ENCODE measurements at regions not wholly inside any gene's neighbourhood (a gene's known extent, or its start where the extent isn't known, plus 50 kb on each side); places are given as distances from the start of the nearest gene placed in this dataset.

GRCh38 chr17:55668312-55668920, 54.2 kb downstream of the TMEM100 start:
- Histone ChIP-seq H3K27ac (ENCODE audit: low read depth, low read length) (no peak overlapping the region), H3K9me3 (ENCODE audit: control insufficient read depth in 1 of 2, low read length in 2 of 2) (no peaks in the 10 kb centered on the region), H3K4me1 (ENCODE audit: control insufficient read depth in 1 of 2, insufficient read depth in 2 of 2, low read length in 2 of 2) (no peaks in the 10 kb centered on the region), H3K36me3 (ENCODE audit: control insufficient read depth in 1 of 2, insufficient read depth in 2 of 2, low read length in 2 of 2) (no peaks in the 10 kb centered on the region), H3K9ac (ENCODE audit: low read depth in 1 of 2, low read length in 2 of 2) (no peak overlapping the region), H3K27me3 (ENCODE audit: control insufficient read depth in 1 of 2, insufficient read depth in 2 of 2, low read length in 2 of 2) (peaks cover 0 to 3% of the 10 kb centered on the region in 2 donors), H3K4me3 (ENCODE audit: low read depth in 1 of 2, low read length in 2 of 2) (no peak overlapping the region)

DNA sequence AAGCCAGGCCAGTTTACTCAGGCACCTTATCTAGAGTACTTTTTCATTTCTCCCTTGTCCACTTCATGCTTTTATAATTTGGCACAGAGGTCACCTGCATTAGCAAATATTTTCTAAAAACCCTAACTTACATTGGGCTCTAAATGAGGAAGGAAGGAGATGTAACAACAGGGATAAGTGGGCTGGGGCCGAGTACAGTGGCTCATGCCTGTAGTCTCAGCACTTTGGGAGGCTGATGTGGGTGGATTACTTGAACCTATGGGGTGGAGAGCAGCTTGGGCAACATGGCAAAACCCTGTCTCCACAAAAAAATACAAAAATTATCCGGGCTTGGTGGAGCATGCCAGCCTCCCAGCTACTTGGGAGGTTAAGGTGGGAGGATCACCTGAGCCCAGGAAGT, 55.9 kb downstream of the TMEM100 start:
- Histone ChIP-seq H3K27ac (ENCODE audit: low read depth, low read length) (no peak overlapping the region), H3K4me1 (ENCODE audit: control insufficient read depth in 1 of 2, insufficient read depth in 2 of 2, low read length in 2 of 2) (no peaks in the 10 kb centered on the region), H3K36me3 (ENCODE audit: control insufficient read depth in 1 of 2, insufficient read depth in 2 of 2, low read length in 2 of 2) (no peaks in the 10 kb centered on the region), H3K4me3 (ENCODE audit: low read depth in 1 of 2, low read length in 2 of 2) (no peak overlapping the region), H3K9me3 (ENCODE audit: control insufficient read depth in 1 of 2, low read length in 2 of 2) (no peaks in the 10 kb centered on the region), H3K9ac (ENCODE audit: low read depth in 1 of 2, low read length in 2 of 2) (no peak overlapping the region), H3K27me3 (ENCODE audit: control insufficient read depth in 1 of 2, insufficient read depth in 2 of 2, low read length in 2 of 2) (peaks cover 0 to 3% of the 10 kb centered on the region in 2 donors)

DNA sequence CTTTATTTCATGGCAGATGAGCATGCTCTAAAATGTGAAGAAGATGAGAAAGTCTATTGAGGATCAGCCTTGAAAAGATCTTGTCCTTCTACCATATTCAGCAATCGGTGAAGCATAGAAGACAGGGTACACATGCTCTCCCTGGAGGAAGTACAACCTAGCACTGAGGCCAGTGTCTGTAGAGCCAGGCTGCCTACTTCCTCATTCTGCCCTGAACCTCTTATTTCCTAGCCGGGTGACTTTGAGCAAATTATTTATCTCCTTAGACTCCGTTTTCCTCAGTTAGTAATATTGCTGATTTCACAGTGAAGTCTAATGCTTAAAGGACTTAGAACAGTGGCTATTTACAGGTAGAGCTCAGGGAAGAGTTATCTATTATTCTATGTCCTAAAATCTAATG, 58.4 kb downstream of the TMEM100 start:
- Histone ChIP-seq H3K27me3 (ENCODE audit: control insufficient read depth in 1 of 2, insufficient read depth in 2 of 2, low read length in 2 of 2) (peaks cover 0 to 3% of the 10 kb centered on the region in 2 donors), H3K27ac (ENCODE audit: low read depth, low read length) (no peak overlapping the region), H3K9me3 (ENCODE audit: control insufficient read depth in 1 of 2, low read length in 2 of 2) (no peaks in the 10 kb centered on the region), H3K9ac (ENCODE audit: low read depth in 1 of 2, low read length in 2 of 2) (no peak overlapping the region), H3K4me1 (ENCODE audit: control insufficient read depth in 1 of 2, insufficient read depth in 2 of 2, low read length in 2 of 2) (no peaks in the 10 kb centered on the region), H3K4me3 (ENCODE audit: low read depth in 1 of 2, low read length in 2 of 2) (no peak overlapping the region), H3K36me3 (ENCODE audit: control insufficient read depth in 1 of 2, insufficient read depth in 2 of 2, low read length in 2 of 2) (no peaks in the 10 kb centered on the region)

DNA sequence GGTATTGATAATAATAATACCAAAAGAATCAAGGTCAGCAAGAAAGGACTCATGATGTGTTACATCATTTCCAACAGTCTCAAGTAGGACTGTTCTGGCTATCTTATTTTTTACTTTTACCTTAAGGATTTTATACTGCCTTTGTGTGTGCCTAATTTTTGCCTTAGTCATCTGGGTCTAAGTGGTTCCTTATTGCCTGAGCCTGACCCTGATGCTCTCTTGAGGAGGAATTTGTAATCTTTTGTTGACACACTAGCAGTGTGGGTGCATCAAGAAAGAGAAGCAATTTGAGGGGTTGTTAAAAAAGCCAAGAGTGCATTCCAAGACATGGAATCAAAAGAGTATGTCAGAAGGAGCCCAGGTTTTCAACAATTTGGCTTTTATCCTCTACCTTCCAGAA, 59.3 kb downstream of the TMEM100 start:
- H3K4me3 ChIP-seq (ENCODE audit: low read depth in 1 of 2, low read length in 2 of 2), result no peak overlapping the region

DNA sequence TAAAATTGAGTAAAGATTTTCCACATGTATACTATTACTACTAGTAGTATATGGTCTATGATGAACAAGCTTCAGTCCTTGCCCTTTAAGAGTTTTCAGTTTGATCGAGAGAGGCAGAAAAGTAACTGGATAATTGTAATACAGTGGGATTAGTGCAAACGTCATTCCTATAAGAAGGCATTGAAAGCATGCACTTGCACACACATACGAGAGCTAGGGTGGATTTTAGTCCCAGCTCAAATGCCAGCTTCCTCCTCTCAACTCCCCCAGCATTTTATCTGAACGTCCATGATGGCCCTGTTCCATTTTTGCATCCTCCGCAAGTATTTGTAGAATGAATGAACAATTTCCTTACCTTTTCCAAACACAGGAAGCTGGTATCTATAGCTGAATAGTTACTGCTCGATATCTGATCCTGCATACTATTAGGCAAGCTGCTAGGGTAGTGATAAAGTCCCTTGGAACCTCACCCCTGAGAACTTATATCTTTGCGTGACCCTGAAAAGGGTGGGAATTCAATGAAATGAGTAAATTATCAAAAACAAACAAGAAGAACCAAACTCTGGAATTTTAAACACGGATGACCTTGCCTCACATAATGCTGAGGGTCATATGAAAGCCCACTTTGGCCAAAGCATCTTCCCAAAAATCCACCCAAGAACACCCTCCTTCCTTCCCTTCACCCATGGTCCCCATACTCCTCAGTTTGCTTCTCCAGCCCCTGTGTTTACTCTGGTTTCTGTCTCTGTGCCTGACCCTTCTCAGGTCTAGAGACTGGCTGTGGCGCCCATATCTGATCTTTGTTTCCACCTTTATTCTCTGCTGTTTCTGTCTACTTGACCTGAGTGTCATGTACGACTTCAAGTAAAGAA, 60.5 kb downstream of the TMEM100 start:
- H3K27ac ChIP-seq (ENCODE audit: low read depth, low read length), result no peak overlapping the region
- H3K9ac ChIP-seq (ENCODE audit: low read depth in 1 of 2, low read length in 2 of 2), result no peak overlapping the region
- no peaks in the 10 kb centered on the region for H3K4me1 ChIP-seq (ENCODE audit: control insufficient read depth in 1 of 2, insufficient read depth in 2 of 2, low read length in 2 of 2)
- no peaks in the 10 kb centered on the region for H3K27me3 ChIP-seq (ENCODE audit: control insufficient read depth in 1 of 2, insufficient read depth in 2 of 2, low read length in 2 of 2)
- H3K9me3 ChIP-seq (ENCODE audit: control insufficient read depth in 1 of 2, low read length in 2 of 2), result no peaks in the 10 kb centered on the region
- H3K4me3 ChIP-seq (ENCODE audit: low read depth in 1 of 2, low read length in 2 of 2), result no peak overlapping the region
- H3K36me3 ChIP-seq (ENCODE audit: control insufficient read depth in 1 of 2, insufficient read depth in 2 of 2, low read length in 2 of 2), result no peaks in the 10 kb centered on the region

More for the DNA sequence above, 59.3 kb downstream of the TMEM100 start:
- H3K27ac ChIP-seq (ENCODE audit: low read depth, low read length), result no peak overlapping the region
- peaks cover 0 to 3% of the 10 kb centered on the region in 2 donors for H3K27me3 ChIP-seq (ENCODE audit: control insufficient read depth in 1 of 2, insufficient read depth in 2 of 2, low read length in 2 of 2)
- H3K4me1 ChIP-seq (ENCODE audit: control insufficient read depth in 1 of 2, insufficient read depth in 2 of 2, low read length in 2 of 2), result no peaks in the 10 kb centered on the region
- H3K9me3 ChIP-seq (ENCODE audit: control insufficient read depth in 1 of 2, low read length in 2 of 2), result no peaks in the 10 kb centered on the region
- no peaks in the 10 kb centered on the region for H3K36me3 ChIP-seq (ENCODE audit: control insufficient read depth in 1 of 2, insufficient read depth in 2 of 2, low read length in 2 of 2)
- no peak overlapping the region for H3K9ac ChIP-seq (ENCODE audit: low read depth in 1 of 2, low read length in 2 of 2)

GRCh38 chr17:55661256-55661758, 61.4 kb downstream of the TMEM100 start:
- Histone ChIP-seq H3K4me1 (ENCODE audit: control insufficient read depth in 1 of 2, insufficient read depth in 2 of 2, low read length in 2 of 2) (no peaks in the 10 kb centered on the region), H3K27me3 (ENCODE audit: control insufficient read depth in 1 of 2, insufficient read depth in 2 of 2, low read length in 2 of 2) (no peaks in the 10 kb centered on the region), H3K36me3 (ENCODE audit: control insufficient read depth in 1 of 2, insufficient read depth in 2 of 2, low read length in 2 of 2) (no peaks in the 10 kb centered on the region), H3K9ac (ENCODE audit: low read depth in 1 of 2, low read length in 2 of 2) (no peak overlapping the region), H3K4me3 (ENCODE audit: low read depth in 1 of 2, low read length in 2 of 2) (no peak overlapping the region), H3K9me3 (ENCODE audit: control insufficient read depth in 1 of 2, low read length in 2 of 2) (no peaks in the 10 kb centered on the region), H3K27ac (ENCODE audit: low read depth, low read length) (no peak overlapping the region)

GRCh38 chr17:55660178-55660886, 62.3 kb downstream of the TMEM100 start:
- no peak overlapping the region for H3K27ac ChIP-seq (ENCODE audit: low read depth, low read length)
- no peak overlapping the region for H3K4me3 ChIP-seq (ENCODE audit: low read depth in 1 of 2, low read length in 2 of 2)
- no peaks in the 10 kb centered on the region for H3K9me3 ChIP-seq (ENCODE audit: control insufficient read depth in 1 of 2, low read length in 2 of 2)
- no peaks in the 10 kb centered on the region for H3K36me3 ChIP-seq (ENCODE audit: control insufficient read depth in 1 of 2, insufficient read depth in 2 of 2, low read length in 2 of 2)
- no peaks in the 10 kb centered on the region for H3K4me1 ChIP-seq (ENCODE audit: control insufficient read depth in 1 of 2, insufficient read depth in 2 of 2, low read length in 2 of 2)
- no peaks in the 10 kb centered on the region for H3K27me3 ChIP-seq (ENCODE audit: control insufficient read depth in 1 of 2, insufficient read depth in 2 of 2, low read length in 2 of 2)
- H3K9ac ChIP-seq (ENCODE audit: low read depth in 1 of 2, low read length in 2 of 2), result no peak overlapping the region

GRCh38 chr17:55659661-55660060, 63.0 kb downstream of the TMEM100 start:
- Histone ChIP-seq H3K9me3 (ENCODE audit: control insufficient read depth in 1 of 2, low read length in 2 of 2) (no peaks in the 10 kb centered on the region), H3K9ac (ENCODE audit: low read depth in 1 of 2, low read length in 2 of 2) (no peak overlapping the region), H3K4me3 (ENCODE audit: low read depth in 1 of 2, low read length in 2 of 2) (no peak overlapping the region), H3K27me3 (ENCODE audit: control insufficient read depth in 1 of 2, insufficient read depth in 2 of 2, low read length in 2 of 2) (no peaks in the 10 kb centered on the region), H3K27ac (ENCODE audit: low read depth, low read length) (no peak overlapping the region), H3K4me1 (ENCODE audit: control insufficient read depth in 1 of 2, insufficient read depth in 2 of 2, low read length in 2 of 2) (no peaks in the 10 kb centered on the region), H3K36me3 (ENCODE audit: control insufficient read depth in 1 of 2, insufficient read depth in 2 of 2, low read length in 2 of 2) (no peaks in the 10 kb centered on the region)

- no peaks in the 10 kb centered on the region for H3K4me1 ChIP-seq (ENCODE audit: control insufficient read depth in 1 of 2, insufficient read depth in 2 of 2, low read length in 2 of 2)
- H3K9ac ChIP-seq (ENCODE audit: low read depth in 1 of 2, low read length in 2 of 2), result no peak overlapping the region
- H3K4me3 ChIP-seq (ENCODE audit: low read depth in 1 of 2, low read length in 2 of 2), result no peak overlapping the region
- H3K27ac ChIP-seq (ENCODE audit: low read depth, low read length), result no peak overlapping the region
- H3K27me3 ChIP-seq (ENCODE audit: control insufficient read depth in 1 of 2, insufficient read depth in 2 of 2, low read length in 2 of 2), result no peaks in the 10 kb centered on the region
- H3K9me3 ChIP-seq (ENCODE audit: control insufficient read depth in 1 of 2, low read length in 2 of 2), result no peaks in the 10 kb centered on the region
- H3K36me3 ChIP-seq (ENCODE audit: control insufficient read depth in 1 of 2, insufficient read depth in 2 of 2, low read length in 2 of 2), result no peaks in the 10 kb centered on the region
Observed at GRCh38 chr17:55655777-55656176, 66.9 kb downstream of the TMEM100 start.

- Histone ChIP-seq H3K27me3 (ENCODE audit: control insufficient read depth in 1 of 2, insufficient read depth in 2 of 2, low read length in 2 of 2) (no peaks in the 10 kb centered on the region), H3K36me3 (ENCODE audit: control insufficient read depth in 1 of 2, insufficient read depth in 2 of 2, low read length in 2 of 2) (no peaks in the 10 kb centered on the region), H3K9ac (ENCODE audit: low read depth in 1 of 2, low read length in 2 of 2) (no peak overlapping the region), H3K27ac (ENCODE audit: low read depth, low read length) (no peak overlapping the region), H3K9me3 (ENCODE audit: control insufficient read depth in 1 of 2, low read length in 2 of 2) (no peaks in the 10 kb centered on the region), H3K4me1 (ENCODE audit: control insufficient read depth in 1 of 2, insufficient read depth in 2 of 2, low read length in 2 of 2) (no peaks in the 10 kb centered on the region), H3K4me3 (ENCODE audit: low read depth in 1 of 2, low read length in 2 of 2) (no peak overlapping the region)
Observed at GRCh38 chr17:55654821-55655220, 67.8 kb downstream of the TMEM100 start.

Measured in duodenal mucosa (tissue), 2 donors.